ENCODE measurements at regions not wholly inside any gene's neighbourhood (a gene's known extent, or its start where the extent isn't known, plus 50 kb on each side); places are given as distances from the start of the nearest gene placed in this dataset.

DNA sequence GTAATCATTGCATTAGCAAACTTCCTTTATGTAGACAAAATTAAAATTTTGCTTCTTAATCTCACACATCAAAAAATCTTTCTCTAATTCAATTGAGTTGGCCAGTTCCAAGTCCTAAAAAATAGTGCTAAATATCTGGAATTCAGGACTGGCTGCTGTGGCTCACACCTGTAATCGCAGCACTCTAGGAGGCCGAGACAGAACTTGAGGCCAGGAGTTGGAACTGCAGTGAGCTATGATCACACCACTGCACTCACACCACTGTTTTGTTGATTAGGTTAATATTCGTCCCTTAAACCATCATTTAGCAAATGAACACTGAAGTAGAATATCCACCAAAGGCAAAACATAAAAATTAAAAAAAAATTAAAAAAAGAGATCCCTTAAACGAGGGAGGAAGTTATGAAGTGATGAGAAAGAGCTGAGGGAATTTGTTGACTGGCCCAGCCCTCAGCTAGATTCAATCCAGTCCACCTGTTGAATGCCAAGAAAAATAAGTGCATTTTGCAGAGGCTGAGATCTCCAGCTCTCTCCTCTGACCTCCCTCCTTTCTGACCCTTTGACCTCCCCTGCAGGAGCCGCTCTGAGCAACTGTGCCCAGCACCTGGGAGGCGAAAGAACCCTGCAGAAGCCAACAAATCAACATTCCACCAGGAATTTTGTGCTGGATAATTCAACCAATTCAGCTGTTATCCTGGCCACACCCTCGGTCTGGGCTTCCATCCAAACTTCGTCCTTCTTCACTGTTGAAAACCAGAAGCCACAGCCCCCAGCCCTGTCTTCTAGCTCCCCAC lies 96.8 kb downstream of the OR2K2 start:
- TF ChIP-seq, protein P1, sequence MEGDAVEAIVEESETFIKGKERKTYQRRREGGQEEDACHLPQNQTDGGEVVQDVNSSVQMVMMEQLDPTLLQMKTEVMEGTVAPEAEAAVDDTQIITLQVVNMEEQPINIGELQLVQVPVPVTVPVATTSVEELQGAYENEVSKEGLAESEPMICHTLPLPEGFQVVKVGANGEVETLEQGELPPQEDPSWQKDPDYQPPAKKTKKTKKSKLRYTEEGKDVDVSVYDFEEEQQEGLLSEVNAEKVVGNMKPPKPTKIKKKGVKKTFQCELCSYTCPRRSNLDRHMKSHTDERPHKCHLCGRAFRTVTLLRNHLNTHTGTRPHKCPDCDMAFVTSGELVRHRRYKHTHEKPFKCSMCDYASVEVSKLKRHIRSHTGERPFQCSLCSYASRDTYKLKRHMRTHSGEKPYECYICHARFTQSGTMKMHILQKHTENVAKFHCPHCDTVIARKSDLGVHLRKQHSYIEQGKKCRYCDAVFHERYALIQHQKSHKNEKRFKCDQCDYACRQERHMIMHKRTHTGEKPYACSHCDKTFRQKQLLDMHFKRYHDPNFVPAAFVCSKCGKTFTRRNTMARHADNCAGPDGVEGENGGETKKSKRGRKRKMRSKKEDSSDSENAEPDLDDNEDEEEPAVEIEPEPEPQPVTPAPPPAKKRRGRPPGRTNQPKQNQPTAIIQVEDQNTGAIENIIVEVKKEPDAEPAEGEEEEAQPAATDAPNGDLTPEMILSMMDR (IDR thresholded peaks at IDR 0.05): no peak
- TF ChIP-seq POLR2A (IDR thresholded peaks at IDR 0.05): no peak
